ENCODE measurements at regions not wholly inside any gene's neighbourhood (a gene's known extent, or its start where the extent isn't known, plus 50 kb on each side); places are given as distances from the start of the nearest gene placed in this dataset.

DNA sequence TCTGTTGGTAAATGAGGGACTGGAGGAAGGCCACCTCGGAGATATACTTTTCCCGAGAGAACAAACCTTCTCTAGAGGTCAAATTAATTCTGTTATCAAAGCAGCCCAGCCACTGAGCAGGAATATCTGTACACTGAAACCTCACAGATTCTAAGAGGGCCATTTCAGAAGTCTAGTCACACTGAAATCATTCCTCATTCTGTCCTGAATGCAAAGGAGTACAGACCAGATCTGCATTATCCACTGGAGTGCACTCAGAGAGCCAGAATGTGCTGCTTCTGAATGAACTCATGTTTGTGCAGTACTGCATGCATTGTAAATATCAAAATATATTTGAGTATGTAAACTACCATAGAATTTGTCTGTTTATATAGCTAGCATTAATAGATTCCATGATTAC, 278.3 kb upstream of the FSTL5 start:
- DNase-seq (no peak), ATAC-seq (no peak)
- H3K9me3 ChIP-seq = no peaks in the 10 kb centered on the region
- no peaks in the 10 kb centered on the region for H3K4me1 ChIP-seq
- no peak overlapping the region for H3K4me3 ChIP-seq
- no peaks in the 10 kb centered on the region for H3K27me3 ChIP-seq
- intact Hi-C loops (cut with DNase I) = no loop called here
- WGBS, 2 donors = 15 to 44% methylated on average over 2 of the region's 2 CpGs
- TF ChIP-seq, protein P1, sequence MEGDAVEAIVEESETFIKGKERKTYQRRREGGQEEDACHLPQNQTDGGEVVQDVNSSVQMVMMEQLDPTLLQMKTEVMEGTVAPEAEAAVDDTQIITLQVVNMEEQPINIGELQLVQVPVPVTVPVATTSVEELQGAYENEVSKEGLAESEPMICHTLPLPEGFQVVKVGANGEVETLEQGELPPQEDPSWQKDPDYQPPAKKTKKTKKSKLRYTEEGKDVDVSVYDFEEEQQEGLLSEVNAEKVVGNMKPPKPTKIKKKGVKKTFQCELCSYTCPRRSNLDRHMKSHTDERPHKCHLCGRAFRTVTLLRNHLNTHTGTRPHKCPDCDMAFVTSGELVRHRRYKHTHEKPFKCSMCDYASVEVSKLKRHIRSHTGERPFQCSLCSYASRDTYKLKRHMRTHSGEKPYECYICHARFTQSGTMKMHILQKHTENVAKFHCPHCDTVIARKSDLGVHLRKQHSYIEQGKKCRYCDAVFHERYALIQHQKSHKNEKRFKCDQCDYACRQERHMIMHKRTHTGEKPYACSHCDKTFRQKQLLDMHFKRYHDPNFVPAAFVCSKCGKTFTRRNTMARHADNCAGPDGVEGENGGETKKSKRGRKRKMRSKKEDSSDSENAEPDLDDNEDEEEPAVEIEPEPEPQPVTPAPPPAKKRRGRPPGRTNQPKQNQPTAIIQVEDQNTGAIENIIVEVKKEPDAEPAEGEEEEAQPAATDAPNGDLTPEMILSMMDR (IDR thresholded peaks at IDR 0.05) = no peak
- no peak overlapping the region for H3K27ac ChIP-seq
- no peaks in the 10 kb centered on the region for H3K36me3 ChIP-seq

DNA sequence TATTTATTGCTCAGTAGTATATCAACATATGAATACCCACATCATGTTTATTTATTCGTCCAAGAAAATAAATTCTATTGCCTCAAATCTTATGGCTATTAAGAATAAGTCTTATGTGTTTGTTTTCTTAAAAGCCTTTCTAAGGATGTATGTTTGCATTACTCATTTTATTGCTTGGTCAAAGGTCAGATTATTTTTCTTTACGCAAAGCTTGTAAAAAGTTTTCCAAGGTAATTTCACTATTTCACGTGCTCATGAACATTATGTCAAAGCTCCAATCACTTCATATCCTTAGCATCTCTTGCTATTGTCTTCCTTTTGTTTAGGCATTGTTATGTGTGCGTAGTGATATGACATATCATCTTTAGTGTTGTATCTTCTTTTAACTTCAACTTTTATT, 258.5 kb upstream of the FSTL5 start:
- Histone ChIP-seq H3K36me3 (no peaks in the 10 kb centered on the region), H3K9me3 (peaks cover 0 to 13% (median 0%) of the 10 kb centered on the region in 11 donors), H3K4me3 (no peak overlapping the region), H3K4me1 (no peaks in the 10 kb centered on the region), H3K27ac (no peak overlapping the region), H3K27me3 (no peaks in the 10 kb centered on the region)
- DNase-seq (no peak), ATAC-seq (no peak)
- TF ChIP-seq, protein P1 (IDR thresholded peaks at IDR 0.05) = no peak
- intact Hi-C loops (cut with DNase I) = no loop called here
- 87 to 93% methylated on average over 4 of the region's 4 CpGs for WGBS, 2 donors

DNA sequence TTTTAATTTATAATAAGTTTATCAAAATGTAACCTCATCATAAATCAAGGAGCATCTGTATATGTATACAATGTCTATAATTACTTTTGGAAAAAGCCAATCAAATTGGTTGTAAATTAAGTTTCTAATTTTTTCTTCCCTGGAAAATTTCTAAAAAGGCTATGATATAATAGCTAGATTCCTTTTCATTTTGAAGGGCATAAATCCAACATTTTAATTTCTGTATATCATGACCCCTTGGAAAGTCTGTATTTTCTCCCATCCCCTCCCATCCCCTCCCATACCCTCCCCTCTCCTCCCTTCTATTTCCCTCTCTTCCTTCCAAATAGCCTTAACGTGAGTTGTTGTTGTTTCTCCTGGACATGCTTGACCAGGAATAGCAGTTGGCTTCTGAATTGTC, 247.1 kb upstream of the FSTL5 start:
- H3K4me3 ChIP-seq = no peak overlapping the region
- WGBS, 2 donors = 0 to 31% methylated on average over 1 of the region's 1 CpG

DNA sequence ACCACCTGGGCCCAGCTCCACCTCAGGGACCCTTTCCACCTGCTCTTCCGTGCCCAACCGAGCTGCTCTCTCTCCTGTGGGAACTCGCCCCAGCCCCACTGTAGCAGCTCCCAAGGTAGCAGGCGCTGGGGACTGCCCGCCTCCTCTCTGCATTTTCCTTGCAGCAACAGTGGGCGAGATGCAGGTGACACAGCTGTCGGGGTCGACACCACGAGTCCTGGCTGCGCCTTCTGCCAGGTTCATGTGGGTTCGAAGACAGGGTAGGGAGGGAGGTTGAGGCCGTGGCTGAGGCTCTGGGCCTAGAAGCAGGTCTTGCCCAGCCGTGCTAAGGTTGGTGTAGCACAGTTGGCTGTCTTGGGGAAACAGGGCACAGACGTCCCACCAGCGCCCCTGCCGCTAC, 245.2 kb upstream of the FSTL5 start:
- H3K4me3 ChIP-seq = no peak overlapping the region
- H3K27me3 ChIP-seq = no peaks in the 10 kb centered on the region
- TF ChIP-seq, protein P1 (IDR thresholded peaks at IDR 0.05) = no peak
- 94 to 95% methylated on average over 16 of the region's 16 CpGs for WGBS, 2 donors
- H3K4me1 ChIP-seq = peaks cover 0 to 4% (median 0%) of the 10 kb centered on the region in 9 donors
- DNase-seq (no peak), ATAC-seq (no peak)
- H3K27ac ChIP-seq = no peak overlapping the region
- intact Hi-C loops (cut with DNase I) = no loop called here
- H3K36me3 ChIP-seq = no peaks in the 10 kb centered on the region
- peaks cover 0 to 8% (median 0%) of the 10 kb centered on the region in 11 donors for H3K9me3 ChIP-seq

More for the DNA sequence above, 247.1 kb upstream of the FSTL5 start:
- Histone ChIP-seq H3K27ac (no peak overlapping the region), H3K9me3 (no peaks in the 10 kb centered on the region), H3K4me1 (peaks cover 0 to 4% (median 0%) of the 10 kb centered on the region in 9 donors), H3K27me3 (no peaks in the 10 kb centered on the region), H3K36me3 (no peaks in the 10 kb centered on the region)
- ATAC-seq (no peak), DNase-seq (no peak)
- TF ChIP-seq, protein P1 (IDR thresholded peaks at IDR 0.05) = no peak
- intact Hi-C loops (cut with DNase I) = no loop called here

All from heart right ventricle (tissue), 16 donors.